ENCODE measurements at regions not wholly inside any gene's neighbourhood (a gene's known extent, or its start where the extent isn't known, plus 50 kb on each side); places are given as distances from the start of the nearest gene placed in this dataset.

DNA sequence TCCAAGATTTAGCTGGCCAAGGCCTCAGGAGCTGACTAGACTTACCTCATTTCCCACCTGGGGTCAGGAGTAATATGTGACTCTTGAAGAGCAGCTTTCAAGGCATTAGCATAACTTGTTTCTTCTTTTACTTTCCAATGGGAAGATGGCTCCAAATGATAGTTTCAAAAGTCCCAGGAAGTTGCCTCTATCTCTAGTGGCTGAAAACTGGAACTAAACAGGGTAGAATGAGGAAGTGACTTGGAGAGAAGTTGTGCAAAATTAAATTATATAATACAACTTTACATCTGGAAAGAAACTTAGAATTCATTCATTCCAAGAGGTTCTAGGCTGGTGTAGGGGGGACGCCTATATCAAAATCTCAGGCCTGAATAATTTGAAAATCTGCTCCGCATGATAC, 250.1 kb upstream of the FMN2 start:
- H3K27me3 ChIP-seq (ENCODE audit: control insufficient read depth, extremely low read depth, insufficient read depth, low read length), result no peaks in the 10 kb centered on the region
- H2AFZ ChIP-seq (ENCODE audit: control insufficient read depth, low read length), result no peak overlapping the region
- H3K79me2 ChIP-seq (ENCODE audit: control insufficient read depth, insufficient read depth, low read length), result no peaks in the 10 kb centered on the region
- FAIRE-seq (no peak), DNase-seq (ENCODE audit: low read depth, low spot score) (no peak)
- no peak overlapping the region for H3K27ac ChIP-seq (ENCODE audit: control insufficient read depth, insufficient read depth, low read length)
- no peaks in the 10 kb centered on the region for H3K4me1 ChIP-seq (ENCODE audit: control insufficient read depth, extremely low read depth, insufficient read depth, low read length)
- H3K9me1 ChIP-seq (ENCODE audit: control insufficient read depth, extremely low read depth, insufficient read depth, low read length), result no peaks in the 10 kb centered on the region
- no peak overlapping the region for H3K9ac ChIP-seq (ENCODE audit: control insufficient read depth, extremely low read depth, insufficient read depth, low read length)
- H3K9me3 ChIP-seq (ENCODE audit: control insufficient read depth, low read depth, low read length), result peaks cover 2% of the 10 kb centered on the region
- TF ChIP-seq, protein P1, sequence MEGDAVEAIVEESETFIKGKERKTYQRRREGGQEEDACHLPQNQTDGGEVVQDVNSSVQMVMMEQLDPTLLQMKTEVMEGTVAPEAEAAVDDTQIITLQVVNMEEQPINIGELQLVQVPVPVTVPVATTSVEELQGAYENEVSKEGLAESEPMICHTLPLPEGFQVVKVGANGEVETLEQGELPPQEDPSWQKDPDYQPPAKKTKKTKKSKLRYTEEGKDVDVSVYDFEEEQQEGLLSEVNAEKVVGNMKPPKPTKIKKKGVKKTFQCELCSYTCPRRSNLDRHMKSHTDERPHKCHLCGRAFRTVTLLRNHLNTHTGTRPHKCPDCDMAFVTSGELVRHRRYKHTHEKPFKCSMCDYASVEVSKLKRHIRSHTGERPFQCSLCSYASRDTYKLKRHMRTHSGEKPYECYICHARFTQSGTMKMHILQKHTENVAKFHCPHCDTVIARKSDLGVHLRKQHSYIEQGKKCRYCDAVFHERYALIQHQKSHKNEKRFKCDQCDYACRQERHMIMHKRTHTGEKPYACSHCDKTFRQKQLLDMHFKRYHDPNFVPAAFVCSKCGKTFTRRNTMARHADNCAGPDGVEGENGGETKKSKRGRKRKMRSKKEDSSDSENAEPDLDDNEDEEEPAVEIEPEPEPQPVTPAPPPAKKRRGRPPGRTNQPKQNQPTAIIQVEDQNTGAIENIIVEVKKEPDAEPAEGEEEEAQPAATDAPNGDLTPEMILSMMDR (optimal IDR thresholded peaks at IDR 0.05 in 1 of 3, IDR thresholded peaks at IDR 0.05 in 1 of 3, conservative IDR thresholded peaks at IDR 0.05 in 1 of 3; ENCODE audit: extremely low read depth in 1 of 3, insufficient read depth in 2 of 3, low read length in 3 of 3), result no peak
- TF ChIP-seq EZH2 (IDR thresholded peaks at IDR 0.05; ENCODE audit: low read length), result no peak
- dilution Hi-C loops (cut with MboI; ENCODE audit: extremely low pct_ligation_motif_present, low sequenced_read_pairs), result no loop called here
- no peaks in the 10 kb centered on the region for H3K36me3 ChIP-seq (ENCODE audit: control insufficient read depth in 2 of 2, extremely low read depth in 1 of 2, insufficient read depth in 2 of 2, low read length in 2 of 2)
- no peak overlapping the region for H3K4me3 ChIP-seq (ENCODE audit: control insufficient read depth in 2 of 3, extremely low read depth in 1 of 3, insufficient read depth in 2 of 3, low read depth in 1 of 3, low read length in 3 of 3)
- no peaks in the 10 kb centered on the region for H4K20me1 ChIP-seq (ENCODE audit: control insufficient read depth, extremely low read depth, insufficient read depth, low read length)
- no peak overlapping the region for H3K4me2 ChIP-seq (ENCODE audit: control insufficient read depth, extremely low read depth, insufficient read depth, low read depth, low read length)

DNA sequence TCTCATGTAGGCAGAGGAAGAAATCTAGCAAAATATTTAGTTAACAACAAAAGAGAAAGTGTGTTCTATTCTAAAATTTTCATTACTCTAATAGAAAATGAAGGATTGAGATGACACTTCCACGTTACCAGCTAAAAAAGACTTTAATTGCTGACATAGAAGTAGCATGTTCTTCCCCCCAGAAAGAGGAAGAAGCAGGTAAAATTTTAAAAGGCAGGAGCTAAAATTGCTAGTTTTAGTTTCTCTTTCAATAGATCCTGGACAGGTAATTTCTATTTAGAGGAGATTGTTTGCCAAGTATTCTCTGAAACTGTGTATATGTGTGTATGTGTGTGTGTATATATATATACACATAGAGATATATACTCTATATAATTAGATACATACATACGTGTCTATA, 248.1 kb upstream of the FMN2 start:
- Histone ChIP-seq H2AFZ (ENCODE audit: control insufficient read depth, low read length) (no peak overlapping the region), H3K79me2 (ENCODE audit: control insufficient read depth, insufficient read depth, low read length) (no peaks in the 10 kb centered on the region), H3K4me3 (ENCODE audit: control insufficient read depth in 2 of 3, extremely low read depth in 1 of 3, insufficient read depth in 2 of 3, low read depth in 1 of 3, low read length in 3 of 3) (no peak overlapping the region), H3K27me3 (ENCODE audit: control insufficient read depth, extremely low read depth, insufficient read depth, low read length) (no peaks in the 10 kb centered on the region), H3K9me3 (ENCODE audit: control insufficient read depth, low read depth, low read length) (peaks cover 2% of the 10 kb centered on the region), H3K4me1 (ENCODE audit: control insufficient read depth, extremely low read depth, insufficient read depth, low read length) (no peaks in the 10 kb centered on the region), H3K9me1 (ENCODE audit: control insufficient read depth, extremely low read depth, insufficient read depth, low read length) (no peaks in the 10 kb centered on the region), H3K9ac (ENCODE audit: control insufficient read depth, extremely low read depth, insufficient read depth, low read length) (no peak overlapping the region), H3K4me2 (ENCODE audit: control insufficient read depth, extremely low read depth, insufficient read depth, low read depth, low read length) (no peak overlapping the region), H4K20me1 (ENCODE audit: control insufficient read depth, extremely low read depth, insufficient read depth, low read length) (no peaks in the 10 kb centered on the region), H3K36me3 (ENCODE audit: control insufficient read depth in 2 of 2, extremely low read depth in 1 of 2, insufficient read depth in 2 of 2, low read length in 2 of 2) (no peaks in the 10 kb centered on the region), H3K27ac (ENCODE audit: control insufficient read depth, insufficient read depth, low read length) (no peak overlapping the region)
- dilution Hi-C loops (cut with MboI; ENCODE audit: extremely low pct_ligation_motif_present, low sequenced_read_pairs), result no loop called here
- DNase-seq (ENCODE audit: low read depth, low spot score) (no peak), FAIRE-seq (no peak)
- no peak for TF ChIP-seq EZH2 (IDR thresholded peaks at IDR 0.05; ENCODE audit: low read length)
- TF ChIP-seq, protein P1 (optimal IDR thresholded peaks at IDR 0.05 in 1 of 3, IDR thresholded peaks at IDR 0.05 in 1 of 3, conservative IDR thresholded peaks at IDR 0.05 in 1 of 3; ENCODE audit: extremely low read depth in 1 of 3, insufficient read depth in 2 of 3, low read length in 3 of 3), result no peak

Data from keratinocyte (primary cell).